NCI-H1105 (cell line): ENCODE measurements at regions not wholly inside any gene's neighbourhood (a gene's known extent, or its start where the extent isn't known, plus 50 kb on each side); places are given as distances from the start of the nearest gene placed in this dataset.
"Not testable (repeated sequence)": the region's sequence is repeated elsewhere in the genome, so short reads cannot be mapped to it uniquely, and the experiment has no call there.

Experiments used
- DNase-seq: peaks from one replicate; lab custom pipeline; 2025; lab: John Stamatoyannopoulos, UW

GRCh38 chr14:28340816-28341215, 425.8 kb upstream of the FOXG1 start:
- DNase-seq, result peak; percentile 52

- no peak for DNase-seq
Measured at GRCh38 chr14:28344381-28344780, 422.2 kb upstream of the FOXG1 start.

- no peak for DNase-seq
Measured at GRCh38 chr14:28348797-28349196, 417.8 kb upstream of the FOXG1 start.

- no peak for DNase-seq
Measured at GRCh38 chr14:28356819-28357218, 409.8 kb upstream of the FOXG1 start.

- no peak for DNase-seq
Measured at GRCh38 chr14:28361486-28361885, 405.1 kb upstream of the FOXG1 start.

- no peak for DNase-seq
Measured at GRCh38 chr14:28365510-28365909, 401.1 kb upstream of the FOXG1 start.

GRCh38 chr14:28373721-28374120, 392.9 kb upstream of the FOXG1 start:
- no peak for DNase-seq

GRCh38 chr14:28375295-28375694, 391.3 kb upstream of the FOXG1 start:
- no peak for DNase-seq

GRCh38 chr14:28381656-28382055, 384.9 kb upstream of the FOXG1 start:
- DNase-seq, result no peak

- no peak for DNase-seq
Measured at GRCh38 chr14:28382444-28383190, 384.0 kb upstream of the FOXG1 start.

- no peak for DNase-seq
Measured at GRCh38 chr14:28398506-28398905, 368.1 kb upstream of the FOXG1 start.

- not testable (repeated sequence) for DNase-seq
Measured at GRCh38 chr14:28401705-28402104, 364.9 kb upstream of the FOXG1 start.

- DNase-seq, result no peak
Measured at GRCh38 chr14:28406196-28406595, 360.4 kb upstream of the FOXG1 start.

- DNase-seq, result no peak
Measured at GRCh38 chr14:28407031-28407825, 359.4 kb upstream of the FOXG1 start.

- no peak for DNase-seq
Measured at GRCh38 chr14:28407996-28408395, 358.6 kb upstream of the FOXG1 start.

- no peak for DNase-seq
Measured at GRCh38 chr14:28412077-28412476, 354.5 kb upstream of the FOXG1 start.

- DNase-seq, result no peak
Measured at GRCh38 chr14:28426960-28427359, 339.6 kb upstream of the FOXG1 start.

- DNase-seq, result no peak
Measured at GRCh38 chr14:28436821-28437220, 329.8 kb upstream of the FOXG1 start.

- DNase-seq, result no peak
Measured at GRCh38 chr14:28461389-28461788, 305.2 kb upstream of the FOXG1 start.

GRCh38 chr14:28467611-28468010, 299.0 kb upstream of the FOXG1 start:
- DNase-seq, result no peak

GRCh38 chr14:28468191-28469151, 298.1 kb upstream of the FOXG1 start:
- DNase-seq, result no peak
